ENCODE measurements at regions not wholly inside any gene's neighbourhood (a gene's known extent, or its start where the extent isn't known, plus 50 kb on each side); places are given as distances from the start of the nearest gene placed in this dataset.
"Not testable (repeated sequence)": the region's sequence is repeated elsewhere in the genome, so short reads cannot be mapped to it uniquely, and the experiment has no call there.

- 78 to 80% methylated on average over 4 of the region's 4 CpGs for WGBS, 2 donors
- intact Hi-C loops (cut with DNase I; ENCODE audit: low total_unique reads): no loop called here
- TF ChIP-seq POLR2A (IDR thresholded peaks at IDR 0.05) (no peak), CTCF (IDR thresholded peaks at IDR 0.05) (no peak)
- no peak overlapping the region for H3K4me3 ChIP-seq (ENCODE audit: low read depth, poor library complexity, severe bottlenecking)
- DNase-seq (ENCODE audit: low spot score in 2 of 2): no peak
Observed at GRCh38 chr3:61420136-61420759, 141.1 kb upstream of the PTPRG start.

- intact Hi-C loops (cut with DNase I; ENCODE audit: low total_unique reads): no loop called here
- TF ChIP-seq POLR2A (IDR thresholded peaks at IDR 0.05) (no peak), CTCF (IDR thresholded peaks at IDR 0.05) (no peak)
- 50 to 75% methylated on average over 1 of the region's 1 CpG for WGBS, 2 donors
- no peak overlapping the region for H3K4me3 ChIP-seq (ENCODE audit: low read depth, poor library complexity, severe bottlenecking)
- no peak for DNase-seq (ENCODE audit: low spot score in 2 of 2)
Observed at GRCh38 chr3:61422945-61423673, 138.3 kb upstream of the PTPRG start.

GRCh38 chr3:61425356-61425755 is 136.0 kb upstream of the PTPRG start:
- intact Hi-C loops (cut with DNase I; ENCODE audit: low total_unique reads): no loop called here
- no peak overlapping the region for H3K4me3 ChIP-seq (ENCODE audit: low read depth, poor library complexity, severe bottlenecking)
- TF ChIP-seq POLR2A (IDR thresholded peaks at IDR 0.05): no peak
- no peak for TF ChIP-seq CTCF (IDR thresholded peaks at IDR 0.05)
- no peak for DNase-seq (ENCODE audit: low spot score in 2 of 2)
- WGBS, 2 donors: 89 to 91% methylated on average over 4 of the region's 4 CpGs

GRCh38 chr3:61429106-61429505 is 132.3 kb upstream of the PTPRG start:
- no peak for TF ChIP-seq CTCF (IDR thresholded peaks at IDR 0.05)
- TF ChIP-seq POLR2A (IDR thresholded peaks at IDR 0.05): no peak
- no peak for DNase-seq (ENCODE audit: low spot score in 2 of 2)
- 81 to 89% methylated on average over 12 of the region's 12 CpGs for WGBS, 2 donors
- no peak overlapping the region for H3K4me3 ChIP-seq (ENCODE audit: low read depth, poor library complexity, severe bottlenecking)
- intact Hi-C loops (cut with DNase I; ENCODE audit: low total_unique reads): no loop called here

GRCh38 chr3:61434901-61435300 is 126.5 kb upstream of the PTPRG start:
- WGBS, 2 donors: 92 to 97% methylated on average over 11 to 12 of the region's 28 CpGs
- intact Hi-C loops (cut with DNase I; ENCODE audit: low total_unique reads); H3K4me3 ChIP-seq (ENCODE audit: low read depth, poor library complexity, severe bottlenecking); DNase-seq (ENCODE audit: low spot score in 2 of 2): not testable (repeated sequence)

GRCh38 chr3:61435361-61435760 is 126.0 kb upstream of the PTPRG start:
- 97 to 98% methylated on average over 15 to 20 of the region's 20 CpGs for WGBS, 2 donors
- DNase-seq (ENCODE audit: low spot score in 2 of 2); intact Hi-C loops (cut with DNase I; ENCODE audit: low total_unique reads); H3K4me3 ChIP-seq (ENCODE audit: low read depth, poor library complexity, severe bottlenecking): not testable (repeated sequence)

Measured in lower leg skin (tissue), 4 donors.